GM19463 (cell line): ENCODE measurements at regions not wholly inside any gene's neighbourhood (a gene's known extent, or its start where the extent isn't known, plus 50 kb on each side); places are given as distances from the start of the nearest gene placed in this dataset.
A peak's percentile ranks its signal among the peaks of the same experiment; 100 is the strongest.
"Not testable (repeated sequence)": the region's sequence is repeated elsewhere in the genome, so short reads cannot be mapped to it uniquely, and the experiment has no call there.

Experiments used
- ATAC-seq: cut with Tn5 transposase; IDR thresholded peaks from one replicate; pipeline ENCODE4 v1.9.1; 2021; ENCODE audit warnings: mild to moderate bottlenecking, moderate library complexity; ENCODE audit not compliant: unreplicated experiment

DNA sequence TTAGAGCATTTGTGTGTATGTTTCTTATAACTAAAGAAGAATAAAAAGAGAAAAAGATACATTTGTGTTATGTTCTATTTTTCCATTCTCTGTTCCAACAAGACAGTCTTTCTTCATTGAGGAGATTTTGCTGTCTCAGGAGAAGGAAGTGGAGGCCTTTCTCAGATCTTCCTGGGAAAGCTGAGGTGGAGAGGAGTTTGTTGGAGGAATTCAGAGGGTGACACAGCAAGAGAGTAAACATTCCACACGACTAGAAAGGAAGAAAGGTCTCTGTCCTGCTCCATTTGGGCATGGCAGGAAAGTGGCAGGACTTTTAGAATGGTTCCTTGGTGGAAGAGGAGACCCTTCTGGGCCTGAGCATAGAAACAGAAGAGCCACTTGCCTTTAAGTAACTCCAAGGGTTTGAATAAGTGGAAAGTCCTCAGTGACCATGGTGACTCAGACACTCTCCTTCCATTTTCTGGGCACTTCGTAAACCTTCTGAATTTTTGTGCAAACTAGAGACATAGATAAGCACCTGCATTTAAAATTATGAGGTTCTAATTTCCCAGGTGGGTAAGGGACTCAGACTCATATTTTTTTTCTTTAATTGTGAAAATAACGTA, 52.3 kb upstream of the COL5A2 start:
- ATAC-seq = no peak

DNA sequence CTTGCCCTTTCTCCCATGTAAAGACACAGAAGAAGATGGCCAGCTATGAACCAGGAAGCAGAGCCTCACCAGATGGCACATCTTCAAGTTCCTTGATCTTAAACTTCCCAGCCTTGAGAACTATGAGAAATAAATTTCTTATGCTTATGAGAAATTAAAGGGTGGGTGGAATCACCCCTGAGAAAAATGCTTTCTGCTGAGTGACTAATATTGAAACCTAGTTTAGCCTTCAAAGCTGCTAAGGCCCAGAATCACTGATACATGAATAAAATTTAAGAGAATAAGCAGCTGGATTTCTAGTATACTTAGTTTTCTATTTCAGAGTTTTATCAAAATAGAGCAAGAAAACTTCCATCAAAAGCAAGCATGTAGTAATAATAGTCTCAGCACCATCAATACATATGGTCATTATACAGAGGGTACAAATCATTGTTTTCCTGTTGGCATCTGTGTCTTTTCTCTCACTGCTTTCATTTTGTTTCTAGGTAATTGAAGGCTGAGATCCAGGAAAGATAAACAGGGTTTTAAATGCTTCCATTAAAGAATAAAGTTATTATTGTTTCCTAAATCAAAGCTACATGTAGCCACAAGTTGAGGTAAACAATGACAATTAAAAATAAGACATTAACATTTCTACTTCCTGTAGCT, 53.3 kb upstream of the COL5A2 start:
- ATAC-seq = peak; percentile 86

DNA sequence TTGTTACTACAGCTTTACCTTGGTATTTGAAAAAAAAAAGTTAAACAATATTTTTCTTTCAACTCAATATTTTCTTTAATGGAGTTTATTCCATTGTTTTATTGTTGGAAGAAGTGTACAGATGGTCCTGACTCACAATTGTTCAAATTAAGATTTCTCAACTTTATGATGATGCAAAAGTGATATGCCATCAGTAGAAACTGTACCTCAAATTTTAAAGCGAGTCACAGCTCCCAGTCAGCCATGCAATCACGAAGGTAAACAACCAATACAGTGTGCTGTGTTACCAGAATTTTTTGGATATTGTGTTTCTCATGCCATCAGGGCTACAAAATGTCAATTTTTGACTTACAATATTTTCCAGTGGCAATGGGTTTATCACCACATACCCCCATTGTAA, 54.0 kb upstream of the COL5A2 start:
- ATAC-seq = no peak

DNA sequence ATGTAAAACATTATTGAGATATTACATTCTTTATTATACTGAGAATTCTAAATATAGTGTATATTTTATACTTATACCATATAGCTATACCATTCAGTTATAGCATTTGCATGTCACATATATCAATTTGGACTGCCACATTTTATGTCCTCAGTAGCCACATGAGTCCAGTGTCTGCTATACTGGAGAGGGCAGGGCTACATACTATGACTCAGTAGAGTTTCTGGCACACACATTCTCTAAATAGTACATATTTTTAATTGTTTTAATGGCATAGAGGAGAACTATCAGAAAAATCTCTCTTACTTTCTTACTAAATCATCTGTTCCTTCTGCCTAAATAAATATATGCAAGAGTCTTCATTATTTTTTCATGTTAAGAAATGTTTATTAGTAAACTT, 55.4 kb upstream of the COL5A2 start:
- no peak for ATAC-seq

DNA sequence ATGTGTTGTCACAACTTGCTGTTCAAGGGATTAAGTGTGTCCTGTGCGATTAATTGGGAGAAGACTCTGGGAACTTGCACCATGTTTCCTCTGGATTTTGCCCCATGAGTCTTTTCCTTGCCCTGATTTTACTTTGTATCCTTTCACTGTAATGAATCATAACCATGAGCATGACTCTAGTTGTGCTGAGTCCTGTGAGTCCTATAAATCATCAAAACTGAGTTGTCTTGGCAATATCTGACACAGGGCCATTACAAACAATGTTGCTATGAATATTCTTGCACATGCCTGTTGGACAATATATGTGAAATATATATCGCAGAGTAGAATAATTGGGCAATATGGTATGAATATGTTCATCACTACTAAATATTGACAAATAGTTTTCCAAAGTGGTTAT, 56.5 kb upstream of the COL5A2 start:
- ATAC-seq = no peak

DNA sequence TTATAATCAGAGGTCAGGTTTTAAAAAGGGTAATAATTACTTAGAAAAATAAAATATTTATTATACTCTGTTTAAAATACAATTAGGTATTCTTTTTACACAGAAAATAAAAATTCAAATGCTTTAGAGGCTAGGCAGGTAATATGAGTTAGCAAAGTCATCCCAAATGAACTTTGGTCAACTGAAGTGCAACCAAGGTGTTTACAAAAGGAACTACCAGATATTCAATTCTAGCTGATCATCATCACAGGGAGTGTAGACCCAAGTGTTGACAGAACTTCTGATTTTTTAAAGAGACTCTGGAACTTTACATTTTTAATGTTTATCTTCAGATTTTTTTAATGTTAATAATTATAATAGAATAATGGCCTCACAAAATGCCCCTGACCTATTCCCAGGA, 59.3 kb upstream of the COL5A2 start:
- no peak for ATAC-seq

DNA sequence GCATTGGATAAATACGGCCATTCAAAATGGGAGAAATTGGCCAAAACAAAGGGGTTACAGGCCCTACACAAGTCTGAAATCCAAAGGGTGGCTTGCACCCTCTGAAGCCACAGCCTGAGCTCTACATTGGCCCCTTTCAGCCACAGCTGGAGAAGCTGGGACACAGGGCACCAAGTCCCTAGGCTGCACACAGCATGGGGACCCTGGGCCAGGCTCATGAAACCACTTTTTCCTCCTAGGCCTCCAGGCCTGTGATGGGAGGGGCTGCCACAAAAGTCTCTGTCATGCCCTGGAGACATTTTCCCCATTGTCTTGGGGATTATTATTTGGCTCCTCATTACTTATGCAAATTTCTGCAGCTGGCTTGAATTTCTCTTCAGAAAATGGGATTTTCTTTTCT, 64.3 kb upstream of the COL5A2 start:
- ATAC-seq = not testable (repeated sequence)

DNA sequence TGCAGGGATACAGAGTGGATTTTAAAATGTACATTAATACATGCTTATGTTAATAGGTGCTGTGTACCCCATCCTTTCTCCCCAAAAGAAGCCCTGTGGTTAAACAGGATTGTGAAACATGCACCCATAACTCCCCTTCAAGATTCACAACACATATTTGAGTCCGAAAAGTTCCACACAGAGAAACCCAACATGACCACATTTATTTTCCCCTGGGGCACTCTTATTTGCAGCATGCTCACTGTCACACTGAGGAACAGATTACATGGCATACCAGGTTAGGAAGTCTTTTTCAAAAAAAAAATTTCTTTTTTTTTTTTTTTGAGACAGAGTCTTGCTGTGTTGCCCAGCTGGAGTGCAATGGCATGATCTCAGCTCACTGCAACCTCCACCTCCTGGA, 67.7 kb upstream of the COL5A2 start:
- ATAC-seq = no peak

DNA sequence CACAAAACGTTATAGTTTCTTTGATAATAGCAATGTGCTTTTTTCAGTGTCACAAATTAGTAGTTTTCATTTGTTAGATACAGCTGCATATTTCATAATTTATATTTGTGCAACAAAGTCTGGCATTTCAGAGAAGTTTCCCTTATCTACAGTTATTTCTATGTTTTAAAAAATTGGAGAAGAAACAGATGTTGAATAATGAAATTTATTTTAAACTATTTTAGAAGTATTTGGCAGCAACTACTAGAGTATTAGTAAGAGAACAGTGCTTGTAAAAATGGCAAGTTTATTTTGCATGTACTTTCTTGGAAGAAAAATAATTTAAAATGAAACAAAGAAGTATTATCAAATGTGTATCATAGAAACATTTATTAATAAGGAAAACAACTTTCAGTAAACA, 68.6 kb upstream of the COL5A2 start:
- ATAC-seq = no peak

DNA sequence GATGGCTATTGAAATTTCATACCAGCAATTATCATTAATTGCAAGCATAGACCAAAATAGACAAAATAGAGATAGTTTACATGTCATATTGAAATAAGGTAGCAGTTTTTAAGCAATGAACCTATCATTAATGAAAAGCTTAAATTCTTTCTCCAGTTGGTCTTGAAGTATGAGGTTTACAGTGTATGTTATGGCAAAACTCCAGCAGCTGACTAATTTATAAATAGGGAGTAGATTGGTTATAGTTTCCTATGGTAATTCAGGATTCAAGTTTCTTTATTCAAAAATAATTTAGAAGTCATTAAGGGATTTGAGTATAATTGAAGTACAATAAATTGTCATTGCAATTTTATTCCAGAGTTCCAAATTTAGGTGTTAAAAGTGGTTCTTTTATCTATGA, 69.6 kb upstream of the COL5A2 start:
- no peak for ATAC-seq

DNA sequence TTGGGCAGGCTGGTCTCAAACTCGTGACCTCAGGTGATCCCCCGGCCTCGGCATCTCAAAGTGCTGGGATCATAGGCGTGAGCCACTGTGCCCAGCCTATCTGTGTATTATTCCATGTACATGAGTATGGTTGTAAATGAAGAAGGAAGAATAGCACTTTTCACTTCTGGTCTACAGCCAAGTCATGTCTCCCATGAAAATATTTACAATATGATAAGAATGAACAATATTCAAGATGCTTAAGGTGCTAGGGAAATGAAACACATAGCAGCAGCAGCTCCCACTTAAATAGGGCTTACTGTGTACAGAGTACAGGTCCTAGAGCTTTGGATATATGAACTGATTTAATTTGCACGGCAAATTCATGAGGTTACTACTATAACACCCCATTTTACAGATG, 70.3 kb upstream of the COL5A2 start:
- ATAC-seq = no peak

DNA sequence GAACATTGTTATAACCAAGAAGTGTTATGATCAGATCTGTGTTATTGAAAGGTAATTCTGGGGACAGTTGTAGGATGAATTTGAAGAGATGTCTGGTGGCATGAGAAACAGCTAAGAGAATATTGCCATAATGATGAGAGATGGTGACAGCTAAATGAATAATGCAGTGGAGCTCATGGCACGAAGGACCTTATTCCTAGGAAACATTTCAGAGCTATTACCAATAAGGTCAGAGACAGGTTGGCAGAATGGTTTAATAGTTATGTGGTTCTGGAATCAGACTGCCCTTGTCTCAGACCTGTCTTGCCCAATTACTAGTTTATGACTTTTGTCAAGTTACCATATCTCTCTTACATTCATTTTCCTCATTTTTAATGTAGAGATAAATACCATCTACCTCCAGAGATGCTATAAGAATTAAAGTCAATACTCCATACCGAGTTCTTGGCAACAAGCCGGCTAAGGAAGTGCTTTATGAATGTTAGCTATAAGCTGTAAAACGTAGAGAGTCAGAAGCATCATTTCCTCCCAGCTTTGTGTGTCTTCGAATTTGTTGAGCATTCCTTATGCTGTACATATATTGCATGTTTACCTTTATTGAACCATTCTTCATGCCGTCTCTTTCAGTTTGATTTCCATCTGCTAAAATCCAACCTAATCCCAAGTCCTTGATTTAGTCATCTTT, 73.6 kb upstream of the COL5A2 start:
- ATAC-seq = no peak

DNA sequence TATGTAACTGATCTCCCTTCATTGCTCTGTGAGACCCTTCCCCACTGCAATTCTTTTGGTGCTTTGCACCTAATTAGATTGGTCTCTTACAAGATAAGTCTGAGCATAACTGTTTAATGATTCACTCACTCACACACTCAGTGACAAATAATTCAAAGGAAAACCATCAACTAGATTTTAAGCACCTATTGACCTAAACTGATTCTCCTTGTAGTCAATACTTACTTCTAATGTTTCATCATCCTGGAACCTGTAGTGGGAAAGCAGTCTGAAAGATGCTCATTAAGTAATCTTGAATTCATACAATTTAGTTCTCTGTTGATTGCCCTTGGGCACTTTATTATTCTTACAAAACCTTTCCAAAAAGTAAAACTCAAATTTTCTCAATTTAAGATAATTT, 74.3 kb upstream of the COL5A2 start:
- no peak for ATAC-seq

DNA sequence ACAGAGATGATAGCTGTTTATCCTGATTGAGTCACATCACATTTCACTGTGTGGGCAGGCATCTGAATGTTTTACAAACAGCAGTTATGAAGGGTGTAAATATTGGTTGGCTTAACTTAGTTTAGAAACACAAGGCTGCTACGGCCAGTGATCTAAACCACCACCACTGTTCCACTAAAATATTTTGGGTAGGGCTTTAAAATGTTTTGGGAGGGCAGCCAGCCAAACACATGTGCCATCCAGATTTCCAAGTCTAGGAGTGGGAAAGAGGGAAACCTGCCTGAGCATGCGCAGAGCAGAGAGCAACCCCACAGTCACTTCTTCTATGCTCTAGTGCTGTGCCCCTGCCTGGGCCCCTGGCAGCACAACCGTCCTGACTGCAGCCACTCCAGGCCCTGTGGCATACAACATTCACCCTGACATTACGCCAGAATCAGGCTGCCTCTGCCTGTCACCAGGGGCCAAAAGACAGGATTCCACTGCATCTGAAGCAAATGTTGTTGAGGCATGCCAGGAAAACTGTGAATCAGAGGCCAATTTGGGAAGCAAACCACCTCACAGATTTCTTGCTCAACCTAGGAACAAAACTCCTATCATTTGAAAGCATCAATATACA, 74.8 kb upstream of the COL5A2 start:
- ATAC-seq = no peak

DNA sequence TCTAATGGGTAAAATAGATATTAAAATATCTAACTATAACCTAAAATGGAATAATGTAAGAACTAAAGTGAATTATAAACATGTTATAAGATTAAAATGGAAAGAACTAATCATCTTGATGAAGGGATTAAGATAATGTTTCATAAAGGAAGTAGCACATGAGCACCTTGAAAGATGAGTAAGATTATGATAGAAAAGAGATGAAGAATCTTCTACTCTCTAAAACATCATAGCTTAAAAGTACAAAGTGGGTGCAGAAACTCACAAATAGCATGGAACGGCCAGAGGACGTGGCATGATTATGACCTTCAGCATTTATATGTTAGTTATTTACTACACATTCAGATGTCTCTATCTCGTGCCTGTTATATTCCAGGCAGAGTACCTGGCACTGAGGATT, 76.2 kb upstream of the COL5A2 start:
- no peak for ATAC-seq

DNA sequence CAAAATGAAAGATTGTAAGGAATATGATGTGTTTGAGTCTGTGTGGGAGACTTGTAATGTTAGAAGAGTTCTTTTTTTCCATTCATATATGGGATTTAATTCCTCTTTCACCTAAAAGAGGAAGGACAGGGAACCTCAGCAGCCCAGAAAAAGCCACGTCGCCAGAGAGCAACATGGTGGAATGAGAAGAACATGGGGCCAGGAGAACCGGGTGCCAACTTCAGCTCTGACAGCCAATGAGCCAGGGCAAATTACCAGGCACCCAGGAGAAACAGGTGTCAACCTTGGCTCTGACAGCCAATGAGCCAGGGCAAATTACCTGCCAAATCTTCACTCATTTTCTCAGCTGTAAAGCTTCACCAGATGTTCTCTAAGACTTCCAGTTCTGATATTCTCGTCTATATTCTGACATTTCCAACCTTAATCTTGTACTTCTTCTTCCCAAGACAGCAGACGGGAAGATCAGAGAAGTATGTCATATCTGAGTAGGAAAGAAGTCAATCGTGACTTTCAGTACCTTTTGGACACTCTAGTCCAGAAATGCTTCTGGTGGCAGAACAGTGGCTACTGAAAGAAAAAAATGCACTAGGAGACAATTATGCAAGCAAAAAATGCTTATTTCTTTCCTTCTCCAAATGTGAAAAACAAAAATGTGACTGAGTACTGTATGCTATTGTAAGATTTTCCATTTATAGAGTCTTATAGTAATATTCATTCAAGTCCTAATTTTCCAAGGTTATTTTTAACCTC, 79.2 kb upstream of the COL5A2 start:
- no peak for ATAC-seq

DNA sequence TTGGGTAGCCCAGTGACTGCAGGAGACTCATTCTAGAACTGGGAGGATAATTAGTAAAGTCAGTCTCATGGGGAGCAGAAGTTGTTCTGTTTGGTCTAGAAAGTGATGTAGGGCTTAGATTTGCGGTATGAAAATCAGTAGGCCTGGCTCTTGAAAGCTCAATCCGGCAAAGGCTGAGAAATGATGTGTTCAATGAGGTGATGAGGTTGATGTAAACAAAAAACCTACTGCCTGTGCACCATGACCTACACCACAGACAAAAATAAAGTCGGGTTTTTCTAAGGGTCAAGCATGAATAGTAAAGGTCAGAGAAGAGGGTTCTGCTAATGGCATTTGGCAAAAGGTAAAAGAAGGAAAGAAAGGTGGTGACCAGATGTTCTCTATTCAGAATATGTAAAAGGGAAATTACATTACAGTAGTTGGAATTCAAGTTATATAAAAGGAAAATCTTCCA, 80.8 kb upstream of the COL5A2 start:
- ATAC-seq = peak; percentile 83

DNA sequence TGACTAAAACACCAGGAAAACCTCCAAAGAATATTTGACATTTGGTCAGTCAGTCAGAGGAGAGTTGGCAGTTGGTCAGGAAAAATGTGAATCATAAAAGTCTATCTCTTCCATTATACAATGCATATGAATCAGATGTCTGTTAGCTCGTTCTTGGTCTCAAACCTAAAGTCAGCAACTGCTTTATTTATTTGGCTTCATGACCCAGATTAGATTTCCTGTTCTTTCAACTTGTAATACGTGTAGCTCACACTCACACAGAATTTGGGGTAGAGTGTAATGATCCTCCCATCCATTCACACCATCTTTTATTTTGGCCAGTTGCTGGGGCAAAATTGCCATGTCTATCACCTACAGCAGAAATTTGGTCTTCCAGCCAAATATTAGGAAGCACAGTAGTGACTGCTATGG, 81.9 kb upstream of the COL5A2 start:
- ATAC-seq = no peak

DNA sequence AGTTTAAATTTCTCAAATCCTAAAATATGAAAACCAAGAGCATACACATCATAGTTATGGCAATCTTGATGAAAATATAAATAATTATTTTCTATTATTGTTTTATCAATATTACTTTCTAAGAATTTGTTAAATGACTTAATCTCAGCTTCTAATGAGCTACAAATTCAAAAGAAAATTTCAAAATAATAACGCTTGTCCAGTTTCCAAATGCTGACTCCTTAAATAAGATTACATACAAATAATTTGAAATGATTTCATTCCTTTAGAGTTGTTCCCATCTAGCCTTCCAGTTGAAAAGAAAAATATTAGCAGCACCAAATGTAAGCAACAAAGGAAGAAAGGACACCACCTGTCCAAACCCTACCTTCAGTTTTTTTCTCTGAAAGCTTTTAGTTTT, 82.4 kb upstream of the COL5A2 start:
- no peak for ATAC-seq

DNA sequence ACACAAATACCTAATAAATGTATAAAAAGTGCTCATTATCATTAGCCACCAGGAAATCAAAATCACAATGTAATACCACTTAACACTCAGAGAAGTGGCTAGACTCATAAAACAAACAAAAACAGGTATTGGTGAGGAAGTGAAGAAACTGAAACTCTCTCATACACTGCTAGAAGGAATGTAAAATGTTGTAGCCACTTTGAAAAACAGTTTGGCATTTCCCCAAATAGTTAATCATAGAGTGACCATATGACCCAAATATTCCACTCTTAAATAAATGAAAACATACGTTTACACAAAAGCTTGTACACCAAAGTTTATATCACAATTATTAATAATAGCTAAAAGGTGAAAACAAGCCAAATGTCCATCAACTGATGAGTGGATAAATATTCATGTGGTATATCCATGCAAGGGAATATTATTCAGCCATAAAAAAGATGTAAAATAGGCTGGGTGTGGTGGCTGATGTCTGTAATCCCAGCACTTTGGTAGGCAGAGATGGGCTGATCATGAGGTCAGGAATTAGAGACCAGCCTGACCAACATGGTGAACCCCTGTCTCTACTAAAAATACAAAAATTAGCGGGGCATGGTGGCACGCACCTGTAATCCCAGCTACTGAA, 86.2 kb upstream of the COL5A2 start:
- ATAC-seq = no peak

DNA sequence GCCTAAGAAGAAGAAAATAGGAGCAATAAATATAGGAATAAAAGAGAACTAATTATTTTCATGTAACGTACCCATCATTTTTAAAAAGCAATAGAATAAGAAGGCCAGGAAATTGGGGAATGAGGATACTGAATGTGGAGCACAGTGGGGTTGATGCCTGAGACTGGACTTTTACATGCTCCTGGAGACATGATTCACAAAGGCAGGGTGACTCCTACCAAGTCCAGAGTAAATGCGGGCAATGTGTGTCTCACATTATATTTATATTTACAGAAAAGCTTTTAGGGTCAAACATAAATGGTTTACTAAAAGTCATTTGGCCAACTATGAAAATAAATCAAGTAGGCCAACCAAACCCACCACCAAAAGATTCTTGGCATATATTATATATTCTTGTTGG, 87.9 kb upstream of the COL5A2 start:
- no peak for ATAC-seq
